GM12891 (cell line): ENCODE measurements at regions not wholly inside any gene's neighbourhood (a gene's known extent, or its start where the extent isn't known, plus 50 kb on each side); places are given as distances from the start of the nearest gene placed in this dataset.

Experiments used
- DNase-seq: peaks from one replicate; pipeline ENCODE4 v3.0.0; 2011; ENCODE audit warnings: low spot score; ENCODE audit not compliant: insufficient read length
- FAIRE-seq: peaks from 2 replicates; lab custom pipeline; 2011; peaks lifted over from hg19 to GRCh38; lab: Jason Lieb, UNC
- PAX5 ChIP-seq: IDR thresholded peaks from 2 replicates; pipeline ENCODE4 v1.6.1; 2011; ENCODE audit warnings: low read length, moderate library complexity, mild to moderate bottlenecking; ENCODE audit not compliant: insufficient read depth, severe bottlenecking
- POLR2A ChIP-seq: IDR thresholded peaks from 2 replicates; pipeline ENCODE4 v1.6.1; 2011; ENCODE audit warnings: low read depth, low read length, control low read depth
- POLR2AphosphoS5 ChIP-seq: IDR thresholded peaks from 2 replicates; pipeline ENCODE4 v1.6.1; 2011; ENCODE audit warnings: low read depth, low read length, control low read depth
- POU2F2 ChIP-seq: IDR thresholded peaks from 2 replicates; pipeline ENCODE4 v1.6.1; 2011; ENCODE audit warnings: low read depth, mild to moderate bottlenecking, control low read depth, low read length, moderate library complexity
- SPI1 ChIP-seq: IDR thresholded peaks from 2 replicates; pipeline ENCODE4 v1.6.1; 2011; ENCODE audit warnings: low read depth, low read length, control low read depth
- TAF1 ChIP-seq: IDR thresholded peaks from 2 replicates; pipeline ENCODE4 v1.6.1; 2011; ENCODE audit warnings: low read depth, low read length, control low read depth

DNA sequence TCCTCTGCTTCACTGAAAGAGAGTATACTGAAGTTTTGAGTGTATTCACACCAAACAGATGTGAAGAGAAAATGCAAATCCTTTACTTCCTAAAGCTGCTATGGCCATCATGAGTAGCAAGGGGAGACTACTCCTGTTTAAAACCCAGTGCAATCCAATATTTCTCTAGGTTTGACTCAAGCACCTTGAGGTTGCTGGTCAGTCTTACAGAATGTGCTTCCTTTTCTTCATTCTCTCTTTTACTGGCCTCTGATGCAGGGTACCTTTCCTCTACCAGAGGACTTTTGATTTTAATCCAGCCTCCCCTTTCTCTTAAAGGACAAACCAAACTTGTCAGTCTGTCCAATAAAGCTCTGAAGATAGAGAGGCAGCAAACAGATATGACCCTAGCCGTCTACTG, 98.1 kb upstream of the TLE4 start:
- no peak for TF ChIP-seq TAF1
- TF ChIP-seq SPI1 = no peak
- TF ChIP-seq POU2F2 = no peak
- no peak for TF ChIP-seq POLR2A
- TF ChIP-seq POLR2AphosphoS5 = no peak
- no peak for TF ChIP-seq PAX5

DNA sequence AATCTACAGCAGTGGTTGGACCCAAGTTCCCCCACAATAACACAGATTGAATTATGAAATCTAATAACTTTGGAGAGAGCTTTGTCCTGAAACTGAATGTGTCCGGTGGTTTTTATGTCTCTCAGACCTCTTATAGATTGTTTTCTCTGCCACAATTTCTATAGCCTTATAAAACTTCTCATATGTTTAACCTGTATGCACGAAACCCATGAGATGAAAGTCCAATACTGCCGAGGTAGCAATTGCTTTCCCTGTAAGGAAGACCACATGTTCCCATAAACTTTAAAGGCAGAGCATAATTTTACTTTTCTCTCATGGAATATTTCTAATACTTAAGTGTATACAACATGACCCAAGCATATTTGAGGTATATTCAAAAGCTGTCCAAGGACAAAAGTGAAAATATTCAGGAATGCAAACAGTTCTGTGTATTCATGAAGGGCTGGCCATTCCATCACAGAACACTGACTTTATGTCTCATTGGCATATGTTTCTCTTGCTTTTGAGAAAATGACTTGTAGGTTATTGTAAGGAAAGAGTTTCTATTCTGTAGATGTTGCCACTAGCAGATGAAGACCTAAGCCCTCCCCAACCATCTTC, 94.4 kb upstream of the TLE4 start:
- FAIRE-seq (no peak), DNase-seq (no peak)
- TF ChIP-seq POLR2A = no peak
- TF ChIP-seq POLR2AphosphoS5 = no peak
- no peak for TF ChIP-seq PAX5
- no peak for TF ChIP-seq SPI1
- no peak for TF ChIP-seq POU2F2
- no peak for TF ChIP-seq TAF1

More for the DNA sequence above, 98.1 kb upstream of the TLE4 start:
- no peak for FAIRE-seq
- no peak for DNase-seq

DNA sequence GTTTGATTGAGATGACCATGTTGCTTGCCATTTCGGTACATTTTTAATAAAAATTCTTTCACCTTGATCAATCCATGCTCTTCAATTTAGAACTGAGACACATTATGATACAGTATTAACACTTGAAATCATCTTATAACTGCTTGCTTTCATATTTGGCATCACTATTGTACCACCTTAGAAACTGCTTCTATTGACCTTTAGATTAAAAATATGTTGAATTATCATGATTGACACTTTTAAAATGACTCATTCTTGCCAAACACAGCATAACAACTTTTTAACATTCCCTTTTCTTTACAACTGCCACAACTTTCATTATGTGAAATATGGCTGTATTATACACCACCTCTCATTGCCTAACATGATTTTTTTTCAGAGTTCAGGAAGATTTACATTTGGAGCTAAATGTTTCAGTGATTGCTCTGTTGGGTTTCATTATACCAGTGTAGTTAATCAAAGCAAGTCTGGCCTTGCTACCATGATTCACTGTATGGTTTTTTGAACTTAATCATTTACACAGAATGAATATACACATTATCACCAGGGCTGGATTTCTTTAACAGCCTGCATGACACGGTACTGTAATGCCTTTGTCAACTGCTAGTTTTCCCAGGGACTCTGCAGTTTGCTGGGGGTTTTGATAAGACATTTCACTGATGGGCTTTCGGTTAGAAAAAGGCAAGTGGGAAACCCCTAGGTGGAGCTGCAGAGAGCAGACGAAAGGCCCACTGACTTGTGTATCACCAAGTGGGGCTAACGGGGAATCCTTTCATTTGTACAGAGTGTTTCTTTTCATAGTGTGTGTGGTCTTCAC, 93.6 kb upstream of the TLE4 start:
- no peak for DNase-seq
- FAIRE-seq = no peak
- TF ChIP-seq POLR2AphosphoS5 (no peak), SPI1 (no peak), TAF1 (no peak)

DNA sequence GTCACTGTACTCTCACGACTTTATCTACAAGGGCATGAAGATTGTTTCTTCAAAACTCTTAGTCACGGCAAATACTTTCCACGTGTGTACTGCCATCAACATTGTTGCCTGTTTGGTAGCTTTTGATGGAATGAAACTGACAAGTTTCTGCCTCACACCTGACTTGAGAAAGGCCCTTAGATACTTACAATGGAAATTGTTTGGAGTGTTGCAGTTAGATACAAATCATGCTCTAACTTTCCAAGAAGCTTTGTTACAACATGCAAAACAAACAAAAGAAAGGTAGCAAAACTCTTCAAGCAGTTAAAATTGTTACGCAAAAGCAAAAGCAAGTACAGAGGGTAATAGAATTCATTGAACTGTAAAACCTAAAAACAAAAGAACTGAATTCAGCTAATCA, 91.1 kb upstream of the TLE4 start:
- no peak for DNase-seq
- no peak for FAIRE-seq
- no peak for TF ChIP-seq POU2F2
- TF ChIP-seq PAX5 = no peak
- no peak for TF ChIP-seq SPI1
- TF ChIP-seq POLR2AphosphoS5 = no peak
- TF ChIP-seq POLR2A = no peak
- TF ChIP-seq TAF1 = no peak

DNA sequence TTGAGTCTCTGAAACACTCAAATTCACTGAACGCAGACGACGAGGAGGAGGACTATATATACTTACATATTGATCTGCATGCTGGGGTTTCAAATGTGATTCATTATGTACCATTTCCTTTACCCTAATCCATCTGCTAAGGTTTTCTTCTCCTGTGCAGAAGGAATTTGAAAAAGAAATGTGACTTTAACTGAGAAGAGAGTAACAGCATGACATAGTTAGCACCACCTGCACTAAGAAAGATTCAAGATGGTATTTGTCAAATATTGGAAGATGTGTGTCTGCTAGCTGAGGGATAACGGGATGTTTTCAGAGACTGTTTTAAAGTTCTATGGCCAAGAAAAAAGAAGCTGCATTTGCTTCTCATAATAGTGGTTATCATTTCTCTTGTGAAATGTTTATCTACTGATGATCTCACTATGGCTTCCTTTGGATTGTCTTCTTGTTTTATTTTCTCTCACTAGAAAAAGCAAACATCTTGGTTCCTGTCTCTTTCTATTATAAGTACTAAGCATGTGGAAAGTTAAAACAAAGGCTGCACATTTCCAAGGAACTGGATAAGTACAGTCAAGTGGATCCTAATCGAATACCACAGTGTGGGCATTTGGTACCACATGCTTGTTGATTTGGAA, 89.8 kb upstream of the TLE4 start:
- TF ChIP-seq SPI1 (no peak), TAF1 (no peak), PAX5 (no peak), POU2F2 (no peak), POLR2AphosphoS5 (no peak), POLR2A (no peak)
- DNase-seq (no peak), FAIRE-seq (no peak)

DNA sequence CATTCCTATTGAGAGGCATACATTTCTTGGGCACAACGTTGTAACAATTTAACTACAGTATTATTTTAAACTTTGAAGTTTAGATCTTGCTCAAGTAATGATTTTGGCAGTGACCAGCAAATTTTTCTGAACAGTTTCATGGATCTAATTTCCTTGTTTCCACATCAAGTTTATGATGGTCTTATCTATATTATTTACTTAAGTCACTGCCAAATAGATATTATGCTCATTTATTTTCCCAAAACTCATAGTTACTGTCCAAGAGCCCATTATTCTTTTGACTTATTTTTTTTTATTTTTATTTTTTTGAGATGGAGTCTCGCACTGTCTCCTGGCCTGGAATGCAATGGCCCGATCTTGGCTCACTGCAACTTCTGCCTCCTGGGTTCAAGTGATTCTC, 86.5 kb upstream of the TLE4 start:
- DNase-seq (no peak), FAIRE-seq (no peak)
- TF ChIP-seq SPI1 (no peak), PAX5 (no peak), POU2F2 (no peak), POLR2A (no peak), TAF1 (no peak), POLR2AphosphoS5 (no peak)

DNA sequence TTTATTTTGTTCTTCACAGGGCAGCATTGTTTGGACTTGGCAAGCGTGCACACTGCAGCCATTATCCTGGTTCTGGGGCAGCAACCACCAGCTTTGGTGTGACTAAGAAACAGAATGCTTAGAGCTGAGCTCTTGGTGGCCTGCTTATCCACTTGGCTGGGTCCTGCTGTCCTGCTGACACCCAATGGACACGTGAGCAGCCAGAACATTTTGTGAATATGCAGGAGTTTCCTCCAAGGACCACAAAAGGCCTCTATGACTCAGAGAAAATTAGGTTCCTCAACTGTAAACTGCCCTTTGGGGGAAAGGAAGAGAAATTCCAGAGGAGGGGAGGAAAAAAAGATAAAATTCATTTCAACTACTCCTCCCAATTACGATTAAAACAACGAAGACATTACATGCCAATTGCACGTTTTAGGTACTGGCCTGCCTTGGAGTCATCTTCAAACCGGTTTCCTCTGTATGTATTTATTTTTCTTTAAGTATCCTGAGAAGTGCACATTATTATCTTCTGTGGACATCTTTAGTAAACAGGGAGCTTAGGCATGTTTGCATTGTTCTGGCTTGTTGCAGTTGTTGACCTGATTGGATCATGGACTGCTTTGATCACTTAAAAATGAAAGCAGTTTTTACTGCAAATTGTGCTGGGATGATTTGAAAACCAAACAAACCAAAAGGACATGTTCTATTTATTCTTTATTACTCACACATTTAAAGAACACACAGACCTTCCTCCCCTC, 82.3 kb upstream of the TLE4 start:
- DNase-seq (no peak), FAIRE-seq (no peak)
- TF ChIP-seq POLR2AphosphoS5 = no peak
- TF ChIP-seq TAF1 = no peak
- TF ChIP-seq POLR2A = no peak
- no peak for TF ChIP-seq PAX5
- no peak for TF ChIP-seq SPI1
- TF ChIP-seq POU2F2 = no peak

DNA sequence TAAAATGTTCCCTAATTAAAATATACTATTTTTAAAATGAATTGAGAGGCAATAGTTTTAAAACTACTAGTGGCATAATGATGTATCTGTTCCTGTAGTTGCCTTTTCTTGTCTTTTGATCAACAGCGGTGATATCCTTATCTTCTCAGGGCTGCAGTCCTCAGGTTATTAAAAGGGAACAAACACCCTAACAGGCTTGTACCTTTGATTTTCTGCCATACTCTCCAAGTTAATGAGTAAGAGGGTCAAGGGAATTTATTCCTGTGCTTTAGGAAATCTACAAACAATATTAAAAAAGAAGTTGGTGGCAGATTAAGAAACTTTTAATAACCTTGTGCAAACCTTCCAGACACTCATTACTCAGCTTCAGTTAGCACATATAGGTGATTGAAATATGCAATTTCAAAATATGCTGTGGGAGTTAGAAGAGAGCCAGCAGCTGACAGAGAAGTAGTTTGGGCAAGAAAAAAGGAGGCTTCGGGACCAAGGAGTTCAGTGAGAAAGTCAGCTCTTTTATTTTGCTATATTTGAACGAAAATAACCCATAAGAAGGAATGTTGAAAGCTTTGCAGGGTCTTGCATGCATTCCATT, 81.0 kb upstream of the TLE4 start:
- no peak for TF ChIP-seq POLR2AphosphoS5
- TF ChIP-seq TAF1 = no peak
- no peak for TF ChIP-seq POLR2A
- no peak for TF ChIP-seq POU2F2
- TF ChIP-seq SPI1 = no peak
- no peak for TF ChIP-seq PAX5
- FAIRE-seq (no peak), DNase-seq (no peak)
